IMR-90 (cell line): ENCODE measurements at regions not wholly inside any gene's neighbourhood (a gene's known extent, or its start where the extent isn't known, plus 50 kb on each side); places are given as distances from the start of the nearest gene placed in this dataset.

Experiments used
- BHLHE40 ChIP-seq: fragments of 150-350 bp; IDR thresholded peaks from 2 replicates; pipeline ENCODE4 v1.6.1; 2016; ENCODE audit warnings: mild to moderate bottlenecking, low read depth, low read length
- CEBPB ChIP-seq: IDR thresholded peaks from 2 replicates; pipeline ENCODE4 v1.6.1; 2012; ENCODE audit warnings: low read depth, low read length, improper control_type of control experiment
- CHD1 ChIP-seq: IDR thresholded peaks from 2 replicates; pipeline ENCODE4 v1.6.1; 2012; ENCODE audit warnings: low read depth, low read length, improper control_type of control experiment
- POLR2A ChIP-seq: IDR thresholded peaks from 2 replicates; pipeline ENCODE4 v1.6.1; 2012; ENCODE audit warnings: mild to moderate bottlenecking, low read depth, low read length
- RFX5 ChIP-seq: IDR thresholded peaks from 2 replicates; pipeline ENCODE4 v1.8.0; 2012; ENCODE audit warnings: low read depth, mild to moderate bottlenecking, low read length, moderate library complexity
- SMC3 ChIP-seq: fragments of 150-350 bp; IDR thresholded peaks from 2 replicates; pipeline ENCODE4 v1.6.1; 2016; ENCODE audit warnings: low read depth, mild to moderate bottlenecking, antibody characterized with exemption, low read length, moderate library complexity
- TF ChIP-seq, protein P1 (sequence below): conservative IDR thresholded peaks from 2 replicates; pipeline ENCODE4 v1.5.1; 2012; ENCODE audit warnings: mild to moderate bottlenecking, low read depth, low read length, improper control_type of control experiment
- TF ChIP-seq, protein P2 (sequence below): fragments of 150-350 bp; IDR thresholded peaks from 2 replicates; pipeline ENCODE4 v1.6.1; 2017; ENCODE audit warnings: mild to moderate bottlenecking, antibody characterized with exemption, low read length, low read depth

DNA sequence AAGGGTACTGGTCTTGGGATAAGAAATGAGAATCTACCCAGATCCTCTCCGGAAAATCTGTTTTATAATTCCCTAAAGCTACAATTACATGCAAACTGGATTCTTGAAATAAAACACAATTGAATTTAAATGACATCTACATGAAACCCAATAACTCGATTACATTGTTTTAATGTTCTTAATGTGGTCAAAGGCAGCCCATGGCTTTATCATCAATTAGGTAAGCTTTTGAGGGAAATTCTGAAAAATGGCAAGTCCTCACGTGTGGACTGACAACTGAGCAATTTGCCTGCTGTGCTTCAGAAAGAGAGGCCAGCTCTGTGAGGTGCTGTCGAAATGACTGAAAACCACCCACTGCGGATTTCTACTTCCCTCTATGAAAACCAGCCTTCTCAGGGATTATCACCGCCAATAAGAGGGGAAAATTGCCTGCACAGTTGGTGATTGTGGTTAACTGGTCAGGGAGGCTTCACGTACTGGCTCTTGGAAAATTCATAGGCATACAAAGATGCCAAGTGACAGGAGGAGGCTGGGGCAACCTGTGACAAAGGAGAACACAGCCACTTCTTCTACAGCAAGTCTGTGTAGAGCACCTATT is 200.8 kb upstream of the SLCO3A1 start:
- TF ChIP-seq, protein P1, sequence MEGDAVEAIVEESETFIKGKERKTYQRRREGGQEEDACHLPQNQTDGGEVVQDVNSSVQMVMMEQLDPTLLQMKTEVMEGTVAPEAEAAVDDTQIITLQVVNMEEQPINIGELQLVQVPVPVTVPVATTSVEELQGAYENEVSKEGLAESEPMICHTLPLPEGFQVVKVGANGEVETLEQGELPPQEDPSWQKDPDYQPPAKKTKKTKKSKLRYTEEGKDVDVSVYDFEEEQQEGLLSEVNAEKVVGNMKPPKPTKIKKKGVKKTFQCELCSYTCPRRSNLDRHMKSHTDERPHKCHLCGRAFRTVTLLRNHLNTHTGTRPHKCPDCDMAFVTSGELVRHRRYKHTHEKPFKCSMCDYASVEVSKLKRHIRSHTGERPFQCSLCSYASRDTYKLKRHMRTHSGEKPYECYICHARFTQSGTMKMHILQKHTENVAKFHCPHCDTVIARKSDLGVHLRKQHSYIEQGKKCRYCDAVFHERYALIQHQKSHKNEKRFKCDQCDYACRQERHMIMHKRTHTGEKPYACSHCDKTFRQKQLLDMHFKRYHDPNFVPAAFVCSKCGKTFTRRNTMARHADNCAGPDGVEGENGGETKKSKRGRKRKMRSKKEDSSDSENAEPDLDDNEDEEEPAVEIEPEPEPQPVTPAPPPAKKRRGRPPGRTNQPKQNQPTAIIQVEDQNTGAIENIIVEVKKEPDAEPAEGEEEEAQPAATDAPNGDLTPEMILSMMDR, result no peak
- TF ChIP-seq, protein P2, sequence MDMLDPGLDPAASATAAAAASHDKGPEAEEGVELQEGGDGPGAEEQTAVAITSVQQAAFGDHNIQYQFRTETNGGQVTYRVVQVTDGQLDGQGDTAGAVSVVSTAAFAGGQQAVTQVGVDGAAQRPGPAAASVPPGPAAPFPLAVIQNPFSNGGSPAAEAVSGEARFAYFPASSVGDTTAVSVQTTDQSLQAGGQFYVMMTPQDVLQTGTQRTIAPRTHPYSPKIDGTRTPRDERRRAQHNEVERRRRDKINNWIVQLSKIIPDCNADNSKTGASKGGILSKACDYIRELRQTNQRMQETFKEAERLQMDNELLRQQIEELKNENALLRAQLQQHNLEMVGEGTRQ, result no peak
- TF ChIP-seq POLR2A, result no peak
- no peak for TF ChIP-seq SMC3
- no peak for TF ChIP-seq CEBPB
- no peak for TF ChIP-seq RFX5
- TF ChIP-seq BHLHE40, result no peak
- TF ChIP-seq CHD1, result no peak
